Keratinocyte (primary cell): ENCODE measurements at regions not wholly inside any gene's neighbourhood (a gene's known extent, or its start where the extent isn't known, plus 50 kb on each side); places are given as distances from the start of the nearest gene placed in this dataset.

Source experiments
- DNase-seq: peaks from one replicate; pipeline ENCODE4 v3.0.0-alpha.2; 2011; ENCODE audit warnings: low read depth, missing footprints, low spot score
- FAIRE-seq: peaks from 2 replicates; lab custom pipeline; 2011; peaks lifted over from hg19 to GRCh38; lab: Jason Lieb, UNC
- H2AFZ ChIP-seq: 2 replicates; pipeline ENCODE4 v1.6.0; 2012; ENCODE audit warnings: low read length, control low read depth, inconsistent platforms; ENCODE audit not compliant: control insufficient read depth
- H3K27ac ChIP-seq: 2 replicates; pipeline ENCODE4 v1.5.1; 2011; ENCODE audit warnings: low read length; ENCODE audit not compliant: control insufficient read depth, insufficient read depth
- H3K27me3 ChIP-seq: 3 replicates; pipeline ENCODE4 v1.6.0; 2011; ENCODE audit warnings: low read length; ENCODE audit not compliant: control insufficient read depth, insufficient read depth; ENCODE audit errors: extremely low read depth
- H3K36me3 ChIP-seq, 2 experiments: 2 replicates in 1 of 2; 3 replicates in 1 of 2; pipeline ENCODE4 v1.5.1; 2011; ENCODE audit warnings: low read length in 2 of 2, mild to moderate bottlenecking in 1 of 2; ENCODE audit not compliant: control insufficient read depth in 2 of 2, insufficient read depth in 2 of 2; ENCODE audit errors: extremely low read depth in 1 of 2
- H3K4me1 ChIP-seq: 3 replicates; pipeline ENCODE4 v1.5.1; 2011; ENCODE audit warnings: low read length; ENCODE audit not compliant: control insufficient read depth, insufficient read depth; ENCODE audit errors: extremely low read depth
- H3K4me2 ChIP-seq: 3 replicates; pipeline ENCODE4 v1.6.0; 2011; ENCODE audit warnings: low read depth, low read length; ENCODE audit not compliant: control insufficient read depth, insufficient read depth; ENCODE audit errors: extremely low read depth
- H3K4me3 ChIP-seq, 3 experiments: fragments of 200-600 bp in 1 of 3; sonication (generic) in 1 of 3; 2 replicates in 2 of 3; 3 replicates in 1 of 3; pipeline ENCODE4 v1.5.1; 2011 to 2016; ENCODE audit warnings: low read length in 3 of 3, mild to moderate bottlenecking in 3 of 3, control low read depth in 2 of 3, inconsistent platforms in 1 of 3, low read depth in 1 of 3, mixed read lengths in 1 of 3, mixed run types in 1 of 3, moderate library complexity in 1 of 3; ENCODE audit not compliant: control insufficient read depth in 2 of 3, insufficient read depth in 2 of 3; ENCODE audit errors: extremely low read depth in 1 of 3
- H3K79me2 ChIP-seq: 2 replicates; pipeline ENCODE4 v1.6.0; 2012; ENCODE audit warnings: low read length; ENCODE audit not compliant: control insufficient read depth, insufficient read depth
- H3K9ac ChIP-seq: 3 replicates; pipeline ENCODE4 v1.6.0; 2011; ENCODE audit warnings: low read length; ENCODE audit not compliant: control insufficient read depth, insufficient read depth; ENCODE audit errors: extremely low read depth
- H3K9me1 ChIP-seq: 3 replicates; pipeline ENCODE4 v1.6.0; 2011; ENCODE audit warnings: low read length; ENCODE audit not compliant: control insufficient read depth, insufficient read depth; ENCODE audit errors: extremely low read depth
- H3K9me3 ChIP-seq: 2 replicates; pipeline ENCODE4 v1.5.1; 2012; ENCODE audit warnings: low read depth, low read length; ENCODE audit not compliant: control insufficient read depth
- H4K20me1 ChIP-seq: 3 replicates; pipeline ENCODE4 v1.6.0; 2011; ENCODE audit warnings: low read length; ENCODE audit not compliant: control insufficient read depth, insufficient read depth; ENCODE audit errors: extremely low read depth
- CTCF ChIP-seq, 3 experiments: IDR thresholded peaks in 1 of 3; conservative IDR thresholded peaks in 1 of 3; optimal IDR thresholded peaks in 1 of 3; 2 replicates in 2 of 3; 3 replicates in 1 of 3; pipeline versions ENCODE3 to v1.5.1; 2011; ENCODE audit warnings: low read length in 3 of 3, mild to moderate bottlenecking in 3 of 3, moderate library complexity in 2 of 3, control low read depth in 1 of 3, inconsistent platforms in 1 of 3; ENCODE audit not compliant: insufficient read depth in 2 of 3; ENCODE audit errors: extremely low read depth in 1 of 3
- EZH2 ChIP-seq: IDR thresholded peaks from one replicate; pipeline ENCODE4 v1.6.1; 2012; ENCODE audit warnings: inconsistent platforms, mild to moderate bottlenecking, low read length, moderate library complexity
- dilution Hi-C: fragments of 300-500 bp; cut with MboI; formaldehyde crosslinking; loops from one replicate; pipeline ENCODE4 v1.7.0; 2020; ENCODE audit warnings: low sequenced_read_pairs; ENCODE audit not compliant: extremely low pct_ligation_motif_present

- dilution Hi-C loops: no loop called here
Observed at GRCh38 chr10:44831581-44831980, 79.6 kb upstream of the TMEM72 start.

GRCh38 chr10:44832595-44833390, 78.3 kb upstream of the TMEM72 start:
- H2AFZ ChIP-seq: no peak overlapping the region
- H3K4me3 ChIP-seq: no peak overlapping the region
- H3K36me3 ChIP-seq: no peaks in the 10 kb centered on the region
- dilution Hi-C loops: no loop called here
- H3K9me1 ChIP-seq: no peaks in the 10 kb centered on the region
- no peaks in the 10 kb centered on the region for H4K20me1 ChIP-seq
- no peaks in the 10 kb centered on the region for H3K9me3 ChIP-seq
- TF ChIP-seq EZH2: no peak
- TF ChIP-seq CTCF (optimal IDR thresholded peaks at IDR 0.05 in 1 of 3, IDR thresholded peaks at IDR 0.05 in 1 of 3, conservative IDR thresholded peaks at IDR 0.05 in 1 of 3; ENCODE audit: extremely low read depth in 1 of 3, insufficient read depth in 2 of 3, low read length in 3 of 3): no peak
- FAIRE-seq: no peak
- no peak overlapping the region for H3K9ac ChIP-seq
- H3K4me1 ChIP-seq: no peaks in the 10 kb centered on the region
- no peak overlapping the region for H3K4me2 ChIP-seq
- H3K79me2 ChIP-seq: no peaks in the 10 kb centered on the region
- no peak overlapping the region for H3K27ac ChIP-seq
- no peak for DNase-seq
- H3K27me3 ChIP-seq: no peaks in the 10 kb centered on the region

More at GRCh38 chr10:44831581-44831980, 79.6 kb upstream of the TMEM72 start:
- Histone ChIP-seq H2AFZ (no peak overlapping the region), H3K27me3 (no peaks in the 10 kb centered on the region), H3K79me2 (no peaks in the 10 kb centered on the region), H3K4me2 (no peak overlapping the region), H3K4me1 (no peaks in the 10 kb centered on the region), H4K20me1 (no peaks in the 10 kb centered on the region), H3K4me3 (no peak overlapping the region), H3K9me1 (no peaks in the 10 kb centered on the region), H3K9ac (no peak overlapping the region), H3K36me3 (no peaks in the 10 kb centered on the region), H3K9me3 (no peaks in the 10 kb centered on the region), H3K27ac (no peak overlapping the region)
- TF ChIP-seq CTCF (optimal IDR thresholded peaks at IDR 0.05 in 1 of 3, IDR thresholded peaks at IDR 0.05 in 1 of 3, conservative IDR thresholded peaks at IDR 0.05 in 1 of 3; ENCODE audit: extremely low read depth in 1 of 3, insufficient read depth in 2 of 3, low read length in 3 of 3) (no peak), EZH2 (no peak)
- no peak for FAIRE-seq
- DNase-seq: no peak
